NT2/D1 (cell line): ENCODE measurements at regions not wholly inside any gene's neighbourhood (a gene's known extent, or its start where the extent isn't known, plus 50 kb on each side); places are given as distances from the start of the nearest gene placed in this dataset.

Experiments
- SUZ12 ChIP-seq: IDR thresholded peaks from 2 replicates; pipeline ENCODE4 v1.6.1; 2011; ENCODE audit not compliant: insufficient read length, insufficient read depth; ENCODE audit errors: extremely low read depth
- ZNF274 ChIP-seq: IDR thresholded peaks from 2 replicates; pipeline ENCODE4 v1.6.1; 2011; ENCODE audit warnings: mild to moderate bottlenecking, low read depth, low read length

DNA sequence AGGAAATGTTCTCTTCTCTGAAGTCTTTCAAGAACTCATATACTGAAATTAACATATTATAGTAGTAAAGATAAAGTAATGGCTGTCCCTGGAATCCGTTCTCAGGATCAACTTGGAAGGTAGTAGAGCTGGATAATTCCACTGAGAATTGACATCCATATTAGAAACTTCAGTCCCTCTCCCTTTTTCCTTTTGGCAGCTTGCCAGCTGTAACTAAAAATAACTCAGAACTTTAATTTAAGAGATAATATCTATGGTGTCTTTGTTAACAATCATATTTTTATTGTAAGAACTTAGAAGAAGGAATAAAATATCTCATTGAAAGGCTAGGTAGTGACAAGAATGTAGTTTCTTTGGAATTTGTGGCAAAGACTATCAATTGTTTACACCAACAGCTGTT is 61.4 kb upstream of the PLEKHA5 start:
- TF ChIP-seq SUZ12 (no peak), ZNF274 (no peak)
